GM21717 (cell line): ENCODE measurements at regions not wholly inside any gene's neighbourhood (a gene's known extent, or its start where the extent isn't known, plus 50 kb on each side); places are given as distances from the start of the nearest gene placed in this dataset.
A peak's percentile ranks its signal among the peaks of the same experiment; 100 is the strongest.

ENCODE experiments used
- ATAC-seq: cut with Tn5 transposase; IDR thresholded peaks from one replicate; pipeline ENCODE4 v1.9.1; 2021; ENCODE audit warnings: mild to moderate bottlenecking, moderate library complexity; ENCODE audit not compliant: unreplicated experiment

DNA sequence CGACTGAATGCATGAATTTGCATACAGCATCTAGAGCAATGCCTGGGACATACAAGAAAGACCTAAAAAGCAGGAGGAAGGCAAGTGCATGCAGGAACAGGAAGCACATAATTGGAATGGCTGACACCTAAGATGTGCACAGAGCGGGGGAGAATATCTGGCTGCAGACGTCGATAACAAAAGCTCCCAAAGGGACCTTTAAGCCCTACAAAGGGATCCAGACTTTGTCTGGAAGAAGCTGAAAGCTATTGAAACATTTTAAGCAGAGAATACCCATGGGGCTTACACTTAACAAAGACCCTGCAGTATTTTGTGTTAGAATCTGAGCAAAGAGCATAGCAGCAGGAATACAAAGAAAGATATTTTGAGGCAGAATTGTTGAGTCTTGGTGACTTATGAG is 107.4 kb upstream of the CLDN10 start:
- ATAC-seq, result no peak

DNA sequence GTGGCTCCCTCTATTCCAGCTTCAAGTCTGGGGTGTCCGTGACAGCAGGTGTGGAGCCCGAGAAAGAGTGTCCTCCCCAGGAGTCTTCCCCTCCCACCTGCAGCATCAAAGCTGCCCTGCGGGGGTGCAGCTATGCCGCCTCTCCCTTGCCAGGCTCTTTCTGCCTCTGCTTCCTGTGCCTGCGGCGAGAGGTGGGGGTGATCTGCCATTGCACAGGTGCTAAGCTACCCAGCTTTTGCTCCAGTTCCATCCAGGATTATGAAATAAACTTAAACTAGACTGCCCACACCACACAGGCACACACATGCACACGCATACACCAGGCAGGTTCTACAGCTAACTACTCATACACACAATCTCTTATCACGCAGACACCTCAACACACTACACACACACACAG is 104.7 kb upstream of the CLDN10 start:
- no peak for ATAC-seq

DNA sequence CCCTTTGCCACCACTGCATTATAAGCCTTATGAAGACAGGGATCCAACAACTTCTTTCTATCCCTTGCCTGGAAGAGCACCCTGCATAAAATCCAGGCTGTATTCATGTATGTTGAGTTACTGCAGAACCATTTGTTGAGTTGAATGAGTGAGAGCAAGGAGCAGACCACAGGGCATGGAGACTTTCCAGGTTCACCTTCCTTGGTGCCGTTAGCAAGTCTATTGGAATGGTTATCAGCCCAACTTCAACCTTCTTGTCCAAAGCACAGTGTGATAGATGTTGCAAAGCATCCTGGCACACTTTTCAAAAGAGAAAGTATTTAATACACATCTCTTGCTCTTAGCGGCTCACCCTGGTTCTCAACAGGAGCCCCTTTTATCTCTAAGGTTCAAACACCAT is 100.9 kb upstream of the CLDN10 start:
- no peak for ATAC-seq

DNA sequence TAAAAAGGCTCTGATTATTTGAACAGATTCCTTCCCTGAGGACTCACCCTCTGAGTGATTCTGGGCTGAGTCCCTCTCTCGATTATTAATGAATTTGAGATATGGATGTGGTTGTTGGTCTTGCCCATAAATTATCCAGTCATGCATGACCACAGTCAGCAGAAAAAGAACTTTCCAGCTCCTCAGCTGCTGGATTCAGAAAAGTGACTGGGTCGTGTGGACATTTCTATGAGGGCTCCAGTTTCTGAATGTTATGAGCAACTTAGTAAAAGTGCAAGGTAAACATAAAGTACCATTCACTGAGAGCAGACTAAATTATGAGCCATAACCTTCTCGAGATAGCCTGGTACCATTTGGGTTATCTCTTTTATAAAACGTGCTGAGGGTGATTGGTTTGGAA is 100.1 kb upstream of the CLDN10 start:
- ATAC-seq, result no peak

DNA sequence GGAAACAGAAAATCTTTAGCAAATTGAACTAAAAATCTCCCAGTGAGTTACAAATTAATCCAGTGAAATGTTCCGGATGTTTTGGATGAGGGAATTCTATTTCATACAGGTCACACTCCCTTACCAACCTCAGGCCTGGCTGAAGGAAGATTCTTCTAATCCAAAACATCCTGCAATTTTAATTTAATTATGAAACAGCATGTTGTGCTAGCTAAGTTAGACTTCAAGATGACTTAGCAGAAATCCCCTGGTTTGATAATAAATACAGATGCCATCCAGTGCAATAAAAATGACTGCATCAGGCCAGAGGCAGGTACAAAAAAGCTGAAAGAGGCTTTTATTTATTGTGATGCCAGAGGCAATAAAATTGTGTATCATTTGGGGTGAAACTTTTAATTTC is 96.7 kb upstream of the CLDN10 start:
- ATAC-seq, result no peak

DNA sequence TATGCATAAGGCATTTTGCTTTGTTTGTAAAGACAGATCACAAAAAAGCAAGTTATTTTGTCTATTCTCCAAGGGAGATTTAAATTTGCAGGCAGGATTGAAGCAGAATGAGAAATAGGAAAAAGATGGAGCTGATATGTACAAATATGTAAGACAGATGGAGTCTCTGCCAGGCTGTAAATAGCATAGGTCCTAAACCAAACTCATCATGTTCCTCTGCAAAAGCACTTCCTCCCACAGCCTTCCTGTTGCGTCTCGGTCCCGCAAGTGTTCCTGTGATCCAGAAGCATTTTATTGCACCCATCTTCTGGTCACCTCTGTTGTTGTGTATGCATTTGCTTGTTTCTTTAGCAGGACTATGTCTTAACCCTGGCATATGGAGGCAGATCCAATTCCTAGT is 95.7 kb upstream of the CLDN10 start:
- peak; percentile 18 for ATAC-seq

DNA sequence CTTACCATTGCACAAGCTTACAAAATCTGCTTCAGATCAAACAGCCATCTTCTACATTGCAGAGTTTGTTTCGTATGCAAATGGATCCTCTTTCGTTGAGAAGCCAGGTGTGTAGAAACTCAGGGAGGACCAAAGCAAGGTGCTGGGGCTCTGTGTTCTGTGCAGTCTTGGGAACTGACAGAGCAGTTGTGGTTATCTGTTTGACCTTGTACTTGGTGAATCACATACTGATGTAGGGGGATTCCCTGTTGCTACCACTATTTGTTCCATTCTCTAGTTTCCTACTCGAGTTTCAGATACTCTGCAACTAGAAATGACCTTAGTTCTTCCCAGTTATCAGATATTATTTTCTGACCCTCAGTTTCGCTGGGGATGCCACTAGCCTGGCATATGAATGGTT is 95.2 kb upstream of the CLDN10 start:
- peak; percentile 99 for ATAC-seq

DNA sequence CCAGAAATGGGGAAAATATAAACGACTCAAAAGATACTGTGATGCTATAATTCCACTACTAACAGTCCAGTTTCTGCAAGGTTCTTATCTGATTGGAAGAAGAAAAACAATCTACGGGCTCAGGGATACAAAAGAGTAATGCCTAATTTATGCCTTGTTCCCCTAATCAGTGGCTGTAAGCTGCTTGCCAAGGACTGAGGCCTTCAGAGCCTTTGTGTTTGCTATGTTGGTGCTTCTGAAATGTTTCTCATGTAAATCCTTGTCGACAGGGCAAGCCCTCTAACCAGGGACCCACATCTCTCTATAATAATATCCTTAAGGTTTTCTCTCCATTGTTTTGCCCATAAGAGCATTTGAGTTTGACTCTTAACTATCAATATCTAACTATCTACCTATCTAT is 89.7 kb upstream of the CLDN10 start:
- no peak for ATAC-seq

DNA sequence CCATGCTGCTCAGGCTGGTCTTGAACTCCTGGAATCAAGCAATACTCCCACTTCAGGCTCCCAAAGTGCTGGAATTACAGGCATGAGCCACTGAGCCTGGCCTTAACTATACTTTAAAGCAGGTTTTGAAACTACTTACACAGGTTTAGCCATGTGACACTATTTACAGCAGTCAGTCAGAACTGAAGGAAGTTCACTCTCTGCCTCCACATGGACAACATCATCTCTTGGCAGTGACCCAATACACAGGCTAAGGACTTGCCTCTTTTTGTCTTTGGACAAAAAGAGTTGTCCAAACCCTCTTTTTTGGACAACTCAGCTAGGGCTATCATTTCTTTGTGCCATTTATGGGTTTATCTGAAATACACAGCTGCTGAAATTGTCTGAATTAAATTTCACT is 89.0 kb upstream of the CLDN10 start:
- no peak for ATAC-seq

DNA sequence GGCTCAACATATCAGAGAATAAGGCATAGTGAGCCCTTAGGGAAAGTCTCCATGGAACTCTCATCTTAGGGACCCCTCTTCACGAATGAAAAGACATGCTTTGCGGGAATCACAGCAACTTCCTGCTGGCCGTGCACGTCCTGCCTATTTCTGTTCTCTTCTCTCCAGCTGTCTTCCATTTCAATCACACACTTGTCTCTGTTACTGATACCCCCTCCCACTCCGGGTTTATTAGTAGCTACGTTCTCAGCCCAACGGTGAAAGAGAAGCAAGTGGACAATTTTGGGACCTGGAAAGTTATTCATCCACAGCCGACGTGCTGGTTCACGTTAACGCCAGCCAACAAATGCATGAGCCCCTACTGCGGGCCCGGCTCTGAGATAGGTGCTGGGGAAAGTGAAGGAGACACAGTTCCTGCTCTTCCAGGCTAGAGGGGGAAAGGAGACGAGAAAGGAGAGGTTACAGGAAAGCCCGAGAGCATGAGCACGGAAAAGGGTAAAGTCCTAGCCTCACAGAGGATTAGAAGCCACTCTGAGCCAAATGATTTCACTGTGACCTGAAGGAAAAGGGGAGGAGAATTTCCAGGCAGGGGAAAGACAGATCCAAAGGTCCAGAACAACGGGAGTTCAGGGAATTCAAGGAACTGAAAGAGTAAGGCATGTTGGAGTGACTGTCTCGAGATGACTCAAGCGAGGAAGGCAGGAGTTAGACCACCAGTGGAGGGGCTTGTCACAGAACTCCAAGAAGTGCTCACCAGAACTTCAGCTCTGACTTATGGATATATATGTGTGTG is 81.8 kb upstream of the CLDN10 start:
- ATAC-seq, result no peak

DNA sequence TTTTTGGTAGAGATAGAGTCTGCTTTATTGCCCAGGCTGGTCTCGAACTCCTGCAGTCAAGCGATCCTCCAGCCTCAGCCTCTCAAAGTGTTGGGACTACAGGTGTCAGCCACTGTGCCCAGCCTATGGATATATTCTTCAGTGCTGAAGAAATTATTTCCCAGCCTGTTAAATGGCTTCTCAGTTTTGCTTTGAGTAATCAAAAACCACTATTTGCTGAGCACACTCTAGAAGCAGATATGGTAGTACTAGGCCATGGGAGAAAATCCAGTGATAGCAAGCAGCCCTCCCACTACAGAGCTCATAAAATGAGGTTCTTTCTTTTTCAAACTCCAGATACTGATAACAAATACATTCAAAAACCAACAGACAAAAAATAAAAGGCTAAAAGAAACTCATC is 80.6 kb upstream of the CLDN10 start:
- ATAC-seq, result no peak

DNA sequence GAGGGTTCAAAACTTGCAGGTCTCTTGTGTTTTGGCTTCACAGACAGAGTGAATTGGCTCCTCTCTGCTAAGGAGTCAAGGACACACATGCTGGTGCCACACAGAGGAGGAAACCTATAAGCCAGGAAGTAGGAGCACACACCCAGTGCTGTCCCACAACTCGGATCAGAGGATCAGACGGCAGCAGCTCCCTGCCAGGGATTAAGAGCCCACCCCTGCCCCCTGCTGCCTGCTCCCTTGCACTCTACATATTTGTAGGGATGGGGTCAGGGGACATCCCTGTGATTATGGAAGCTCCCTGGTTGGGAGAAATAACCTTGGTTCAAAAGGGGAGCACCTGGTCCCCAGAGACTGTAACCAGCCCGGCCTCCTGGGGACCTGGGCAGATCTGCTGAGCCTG is 77.5 kb upstream of the CLDN10 start:
- ATAC-seq, result no peak

DNA sequence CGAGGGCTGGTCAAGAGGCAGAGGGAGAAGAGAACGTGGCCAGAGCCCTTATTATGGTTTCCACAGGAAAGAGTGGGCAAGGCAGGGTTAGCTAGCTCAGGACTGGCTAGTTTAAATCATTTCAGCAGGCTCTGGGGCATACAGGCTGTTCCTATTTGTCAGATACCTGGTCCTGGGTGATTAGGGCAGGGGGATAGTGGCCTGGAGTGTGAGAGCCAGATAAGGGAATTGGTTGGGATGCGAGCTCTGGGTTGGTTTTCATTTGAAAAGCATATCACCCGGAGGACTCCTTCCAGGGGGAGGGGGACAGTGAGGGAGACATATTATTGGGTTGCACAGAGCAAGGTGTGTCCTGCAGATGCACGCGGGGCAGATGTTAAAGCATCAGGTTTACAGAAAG is 75.3 kb upstream of the CLDN10 start:
- no peak for ATAC-seq

DNA sequence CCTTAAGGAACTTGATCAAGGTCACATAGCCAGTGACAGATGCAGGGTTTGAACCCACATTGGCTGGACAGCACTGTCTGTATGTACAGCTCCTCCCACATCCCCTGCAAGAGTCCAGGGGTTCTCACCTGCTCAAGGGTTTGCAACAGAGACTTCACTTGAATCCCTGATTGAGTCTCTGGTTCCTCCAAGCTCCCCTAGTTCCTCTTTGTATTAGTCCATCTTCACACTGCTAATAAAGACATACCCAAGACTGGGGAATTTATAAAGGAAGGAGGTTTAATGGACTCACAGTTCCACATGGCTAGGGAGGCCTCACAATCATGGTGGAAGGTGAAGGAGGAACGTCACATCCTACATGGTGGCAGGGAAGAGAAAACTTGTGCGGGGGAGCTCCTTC is 72.8 kb upstream of the CLDN10 start:
- peak; percentile 17 for ATAC-seq

DNA sequence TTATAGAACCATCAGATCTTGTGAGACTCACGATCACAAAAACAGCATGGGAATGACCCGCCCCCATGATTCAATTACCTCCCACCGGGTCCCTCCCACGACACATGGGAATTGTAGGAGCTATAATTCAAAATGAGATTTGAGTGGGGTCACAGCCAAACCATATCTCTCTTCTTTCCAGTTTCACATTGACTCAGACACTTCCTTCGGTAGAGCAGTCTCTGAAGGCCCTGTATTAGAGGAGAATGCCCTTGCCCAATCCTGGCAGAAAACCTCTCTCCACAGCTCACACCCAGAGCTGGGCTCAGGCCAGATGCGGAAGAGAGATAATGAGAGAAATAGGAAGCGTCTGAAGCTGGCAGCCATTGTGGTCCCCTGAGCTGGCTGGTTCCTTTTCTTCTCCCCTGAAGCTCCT is 72.4 kb upstream of the CLDN10 start:
- peak; percentile 76 for ATAC-seq

DNA sequence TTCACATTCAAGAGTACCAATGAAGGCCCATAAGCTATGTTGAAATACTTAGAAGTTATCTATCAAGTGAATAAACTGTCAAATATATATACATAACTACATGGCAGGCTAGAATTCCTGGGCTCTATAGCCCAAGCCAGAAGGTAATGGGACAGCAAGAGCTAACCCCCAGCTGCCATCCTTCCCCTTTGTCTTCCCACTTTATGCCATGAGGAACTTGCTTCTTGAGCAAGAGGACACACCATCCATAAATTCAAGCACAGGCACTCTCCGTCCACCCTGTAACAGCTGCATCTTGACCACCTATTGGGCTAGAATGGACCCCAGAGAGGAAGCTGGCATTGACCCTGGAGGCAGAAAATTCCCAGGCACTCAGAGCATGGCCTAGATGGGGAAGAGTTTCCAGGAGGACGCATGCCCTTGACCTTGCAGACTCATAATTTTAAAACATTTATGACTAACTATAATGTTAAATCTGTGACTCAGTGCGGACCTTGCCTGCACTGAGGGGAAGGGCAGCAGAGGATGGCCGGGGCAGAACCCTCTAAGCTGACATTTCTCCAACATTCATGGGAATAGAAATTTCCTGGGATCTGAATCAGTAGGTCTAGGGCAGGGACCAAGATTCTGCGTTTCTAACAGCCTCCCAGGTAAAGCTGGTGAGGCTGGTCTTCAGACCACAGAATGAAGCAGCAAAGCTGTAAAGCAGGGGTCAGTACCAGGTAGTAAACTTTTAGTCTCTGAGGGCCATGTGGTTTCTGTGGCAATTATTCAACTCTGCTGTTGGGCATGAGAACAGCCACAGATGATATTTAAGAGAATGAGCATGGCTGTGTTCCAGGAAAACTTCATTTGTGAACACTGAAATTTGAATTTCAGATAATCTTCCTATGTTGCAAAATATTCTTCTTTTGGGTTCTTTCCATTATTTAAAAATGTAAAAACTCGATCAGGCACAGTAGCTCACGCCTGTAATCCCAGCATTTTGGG is 71.4 kb upstream of the CLDN10 start:
- ATAC-seq, result no peak

DNA sequence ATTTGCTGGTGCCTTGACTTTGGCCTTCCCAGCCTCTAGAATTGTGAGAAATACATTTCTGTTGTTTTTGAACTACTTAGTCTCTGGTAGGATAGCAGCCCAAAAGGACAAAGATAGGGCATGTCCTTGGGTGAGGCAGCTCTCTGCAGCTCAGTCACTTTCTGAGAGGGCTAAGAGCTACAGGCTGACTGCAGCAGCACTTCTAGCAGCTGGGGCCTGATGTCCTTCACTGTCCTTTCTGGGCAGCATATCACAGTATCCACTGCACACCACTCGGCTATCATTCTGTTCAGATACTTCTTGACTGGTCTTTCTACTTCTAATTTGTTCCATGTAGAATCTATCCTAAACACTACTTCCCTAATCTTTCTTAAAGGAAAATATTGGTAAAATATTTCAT is 68.5 kb upstream of the CLDN10 start:
- no peak for ATAC-seq

DNA sequence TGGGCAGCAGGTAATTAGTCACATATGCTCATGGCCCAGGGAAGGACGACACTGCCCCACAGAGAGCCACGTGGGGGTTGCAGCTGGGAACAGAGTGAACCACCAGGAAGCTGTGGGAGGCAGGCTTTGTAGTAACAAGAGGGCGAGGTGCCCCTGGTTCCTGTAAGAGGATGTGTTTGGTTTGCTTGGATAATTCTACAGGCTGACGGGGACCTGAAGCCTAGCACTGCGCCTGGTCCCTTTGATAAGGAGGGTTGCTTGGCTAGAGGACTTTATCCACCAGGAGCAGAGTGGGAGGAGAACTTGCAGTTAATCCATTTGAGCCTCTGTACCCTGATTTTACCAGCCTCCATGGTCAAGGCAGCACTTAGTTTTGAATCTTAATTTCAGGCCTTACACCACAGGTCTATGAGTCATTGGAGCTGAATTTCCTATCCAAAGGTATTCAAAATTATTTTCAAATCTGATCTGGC is 67.4 kb upstream of the CLDN10 start:
- no peak for ATAC-seq

DNA sequence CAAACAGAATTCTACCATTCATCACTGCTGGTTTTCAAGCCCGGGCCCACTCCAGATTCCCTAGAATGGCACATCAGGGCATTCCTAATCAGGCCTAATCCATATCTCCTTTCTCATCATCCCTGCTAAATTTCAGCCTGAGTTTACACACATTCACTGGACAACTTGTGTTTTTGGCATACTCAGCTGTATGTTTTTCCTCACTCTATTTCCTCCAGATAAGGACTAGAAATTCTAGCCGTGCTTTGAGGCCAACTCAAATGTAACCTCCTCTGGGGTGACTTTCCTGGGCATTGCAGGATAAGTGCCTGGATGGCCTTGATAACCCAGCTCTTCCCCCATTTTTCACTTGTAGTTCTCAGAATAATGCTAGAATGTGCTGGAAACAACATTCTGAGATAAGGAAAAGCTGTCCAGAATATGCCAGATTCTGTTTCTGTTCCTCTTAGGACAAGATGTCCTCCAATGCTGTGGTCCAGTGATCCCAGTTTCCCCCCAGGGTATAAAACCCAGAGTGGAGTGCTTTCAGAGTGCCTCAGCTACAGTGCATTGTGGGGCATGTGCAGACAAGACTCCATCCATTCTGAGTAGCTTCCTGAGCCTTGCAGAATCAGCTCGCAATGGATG is 66.9 kb upstream of the CLDN10 start:
- ATAC-seq, result no peak

DNA sequence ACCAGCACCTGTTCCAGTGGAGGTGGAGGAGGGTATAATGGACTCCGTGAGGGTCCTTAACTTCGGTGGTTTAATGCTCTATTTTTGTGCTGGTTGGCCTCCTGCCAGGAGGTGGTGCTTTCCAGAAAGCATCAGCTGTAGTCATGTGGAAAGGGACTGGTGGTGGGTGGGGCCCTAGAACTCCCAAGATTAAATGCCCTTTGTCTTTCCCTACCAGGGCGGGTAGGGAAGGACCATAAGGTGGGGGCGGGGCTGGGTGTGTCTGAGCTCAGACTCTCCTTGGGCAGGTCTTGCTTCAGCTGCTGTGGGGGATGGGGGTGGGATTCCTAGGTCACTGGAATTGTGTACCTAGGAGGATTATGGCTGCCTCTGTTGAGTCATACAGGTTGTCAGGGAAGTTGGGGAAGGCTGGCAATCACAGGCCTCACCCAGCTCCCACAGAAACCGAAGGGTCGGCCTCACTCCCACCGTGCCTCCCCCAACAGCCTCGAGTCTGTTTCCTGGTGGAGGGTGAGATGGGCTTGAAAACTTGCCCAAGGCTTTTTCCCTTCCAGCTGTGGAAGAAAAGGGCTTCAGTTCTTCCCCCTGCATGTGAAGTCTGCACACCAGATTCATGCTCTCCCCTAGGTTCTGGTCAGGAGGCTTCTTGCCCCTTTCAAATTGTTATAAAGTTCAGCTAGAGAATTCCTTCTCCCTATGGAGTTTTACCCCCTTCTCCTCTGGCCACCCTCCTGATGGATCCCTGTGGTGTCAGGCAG is 60.3 kb upstream of the CLDN10 start:
- no peak for ATAC-seq
